NCI-H1417 treated with DMSO at 0.1 percent for 48 hours (cell line): ENCODE measurements at regions not wholly inside any gene's neighbourhood (a gene's known extent, or its start where the extent isn't known, plus 50 kb on each side); places are given as distances from the start of the nearest gene placed in this dataset.
"Not testable (repeated sequence)": the region's sequence is repeated elsewhere in the genome, so short reads cannot be mapped to it uniquely, and the experiment has no call there.

Source experiments
- DNase-seq: peaks from one replicate; lab custom pipeline; 2025; lab: John Stamatoyannopoulos, UW

- not testable (repeated sequence) for DNase-seq
Measured at GRCh38 chr12:102666176-102666575, 185.8 kb upstream of the IGF1 start.

GRCh38 chr12:102659200-102659911 lies 179.0 kb upstream of the IGF1 start:
- no peak for DNase-seq

GRCh38 chr12:102653406-102653805 lies 173.0 kb upstream of the IGF1 start:
- no peak for DNase-seq

GRCh38 chr12:102652645-102653313 lies 172.4 kb upstream of the IGF1 start:
- DNase-seq, result no peak

- DNase-seq, result no peak
Measured at GRCh38 chr12:102645968-102646367, 165.6 kb upstream of the IGF1 start.

GRCh38 chr12:102643879-102644575 lies 163.7 kb upstream of the IGF1 start:
- no peak for DNase-seq

DNA sequence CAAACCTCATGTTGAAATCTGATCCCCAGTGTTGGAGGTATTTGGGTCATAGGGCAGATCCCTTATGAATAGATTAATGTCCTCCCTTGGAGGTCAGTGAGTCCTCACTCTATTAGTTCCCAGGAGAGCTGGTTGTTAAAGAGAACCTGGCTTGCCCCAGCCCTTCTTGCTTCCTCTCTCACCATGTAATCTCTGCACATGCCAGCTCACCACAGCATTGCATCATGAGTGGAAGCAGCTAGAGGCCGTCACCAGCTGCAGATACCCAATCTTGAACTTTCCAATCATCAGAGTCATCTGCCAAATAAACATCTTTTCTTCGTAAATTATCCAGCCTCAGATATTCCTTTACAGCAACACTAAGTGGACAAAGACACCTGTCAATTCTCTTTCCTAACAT lies 161.8 kb upstream of the IGF1 start:
- DNase-seq, result no peak

DNA sequence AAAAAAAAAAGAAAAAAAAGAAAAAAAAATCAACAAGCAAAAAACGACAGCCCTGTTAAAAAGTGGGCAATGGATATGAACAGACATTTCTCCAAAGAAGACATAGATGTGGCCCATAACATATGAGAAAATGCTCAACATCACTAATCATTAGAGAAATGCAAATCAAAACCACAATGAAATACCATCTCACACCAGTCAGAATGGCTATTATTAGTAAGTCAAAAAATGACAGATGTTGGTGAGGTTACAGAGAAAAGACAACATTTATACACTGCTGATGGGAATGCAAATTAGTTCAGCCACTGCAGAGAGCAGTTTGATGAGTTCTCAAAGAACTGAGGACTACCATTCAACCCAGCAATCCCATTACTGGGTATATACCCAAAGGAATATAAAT lies 160.3 kb upstream of the IGF1 start:
- not testable (repeated sequence) for DNase-seq

DNA sequence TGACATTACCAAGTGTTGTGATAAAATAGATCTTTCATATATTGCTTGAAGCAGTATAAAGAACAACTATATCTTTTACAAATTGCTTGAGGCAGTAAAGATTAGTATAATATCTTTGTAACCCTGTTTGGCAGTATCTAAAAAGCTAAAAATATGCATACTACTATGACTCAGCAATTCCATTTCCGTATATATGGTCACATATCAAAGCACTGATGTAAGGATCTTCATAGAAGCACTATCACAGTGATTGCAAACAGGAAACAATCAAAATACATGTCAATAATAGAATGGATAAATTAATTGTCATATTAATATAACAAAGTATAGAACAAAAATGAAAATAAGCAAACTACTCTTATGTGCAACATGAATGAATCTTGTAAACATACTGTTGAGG lies 158.4 kb upstream of the IGF1 start:
- DNase-seq, result no peak

- DNase-seq, result no peak
Measured at GRCh38 chr12:102633981-102634605, 153.7 kb upstream of the IGF1 start.

DNA sequence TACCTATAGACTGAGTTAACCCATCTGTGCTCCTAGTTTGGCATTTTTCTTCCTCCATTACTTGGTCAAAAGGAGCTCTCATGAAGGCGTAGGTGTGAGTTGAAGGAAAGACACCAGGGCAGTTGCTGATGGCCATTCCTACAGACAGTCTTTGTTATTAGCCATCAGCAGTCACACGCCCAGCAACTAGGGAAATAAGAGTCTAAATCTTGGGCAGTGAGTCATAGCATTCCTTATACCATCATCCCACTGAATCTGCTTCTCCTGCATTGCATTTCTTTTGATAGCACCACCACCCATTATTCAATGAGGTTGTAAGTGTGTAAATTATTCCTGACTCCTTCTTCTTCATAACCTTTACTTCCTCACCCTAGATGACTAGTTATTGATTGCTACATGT lies 150.9 kb upstream of the IGF1 start:
- DNase-seq, result no peak

- no peak for DNase-seq
Measured at GRCh38 chr12:102629262-102629888, 149.0 kb upstream of the IGF1 start.

DNA sequence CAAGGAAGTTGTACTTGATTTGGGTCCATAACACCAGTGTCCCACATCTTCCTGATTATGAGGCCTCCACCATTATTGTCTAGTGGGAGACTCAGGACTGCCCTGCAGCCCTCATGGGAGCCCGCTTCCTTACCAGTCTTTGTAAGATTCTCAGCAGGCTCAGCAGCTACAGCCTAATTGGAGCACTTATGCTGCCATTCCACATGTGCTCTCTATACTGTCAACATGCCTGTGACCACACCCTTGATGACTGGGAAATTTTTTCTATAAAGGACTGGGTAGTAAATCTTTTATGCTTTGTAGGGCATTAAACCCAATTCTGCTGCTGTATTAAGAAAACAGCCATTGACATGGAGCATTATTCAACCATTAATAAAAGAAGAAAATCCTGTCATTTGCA lies 145.5 kb upstream of the IGF1 start:
- no peak for DNase-seq

GRCh38 chr12:102622618-102623017 lies 142.3 kb upstream of the IGF1 start:
- no peak for DNase-seq

GRCh38 chr12:102618197-102618877 lies 138.0 kb upstream of the IGF1 start:
- no peak for DNase-seq

DNA sequence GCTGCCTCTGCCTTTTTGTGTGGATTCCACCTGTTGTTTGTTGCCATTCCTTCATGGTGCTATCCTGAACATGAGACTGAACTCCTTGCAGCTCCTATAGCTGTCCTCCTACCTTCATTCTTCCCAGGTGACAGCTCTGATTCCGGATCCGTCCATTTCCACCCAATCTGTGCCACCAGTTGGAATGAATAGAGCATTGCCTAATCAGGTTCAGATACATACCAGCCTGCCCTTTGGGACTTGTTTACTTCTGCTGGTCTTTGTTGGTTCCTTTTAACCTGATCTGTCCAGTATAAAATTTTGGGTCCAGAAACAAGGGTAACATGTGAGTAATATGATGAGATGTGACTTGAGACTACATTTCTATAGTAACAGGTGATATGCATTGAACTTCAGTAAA lies 136.3 kb upstream of the IGF1 start:
- DNase-seq, result no peak

DNA sequence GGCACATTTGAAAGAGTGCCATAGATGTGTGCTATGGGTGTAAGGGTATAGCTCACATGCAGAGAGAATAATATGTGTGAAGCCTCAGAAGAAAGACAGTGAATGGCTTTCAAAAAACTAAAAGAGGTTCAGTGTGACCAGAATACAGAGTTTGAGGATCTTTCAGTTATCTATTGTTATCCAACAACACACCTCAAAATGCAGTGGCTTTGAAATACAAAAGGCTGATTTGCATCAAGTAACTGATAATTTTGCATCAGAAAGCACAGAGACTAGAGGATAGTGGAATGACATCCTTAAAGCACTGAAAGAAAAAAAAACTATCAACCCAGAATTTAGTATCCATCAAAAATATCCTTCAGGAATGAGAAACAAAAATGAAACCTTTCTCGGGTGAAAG lies 131.6 kb upstream of the IGF1 start:
- DNase-seq, result no peak

DNA sequence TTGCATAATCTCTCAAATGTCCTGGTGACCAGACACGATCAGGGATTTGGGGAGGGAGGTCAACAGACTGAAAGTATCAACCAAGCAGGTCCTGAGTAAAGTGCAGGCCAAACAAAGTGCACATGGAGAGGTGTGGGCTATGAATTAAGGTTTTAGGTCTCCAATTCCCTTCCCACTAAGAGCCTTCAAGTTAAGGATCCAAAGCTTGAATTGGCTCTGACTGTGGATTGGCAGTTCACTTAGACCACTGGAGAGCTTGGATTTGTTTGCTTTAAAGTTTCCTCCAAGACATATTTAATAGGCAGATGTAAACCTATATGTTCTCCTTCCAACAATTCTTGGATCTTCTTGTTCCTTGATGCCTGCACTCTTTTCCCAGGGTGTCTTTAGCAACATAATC lies 129.6 kb upstream of the IGF1 start:
- no peak for DNase-seq

GRCh38 chr12:102603021-102603420 lies 122.7 kb upstream of the IGF1 start:
- no peak for DNase-seq

- DNase-seq, result no peak
Measured at GRCh38 chr12:102602521-102602920, 122.2 kb upstream of the IGF1 start.

DNA sequence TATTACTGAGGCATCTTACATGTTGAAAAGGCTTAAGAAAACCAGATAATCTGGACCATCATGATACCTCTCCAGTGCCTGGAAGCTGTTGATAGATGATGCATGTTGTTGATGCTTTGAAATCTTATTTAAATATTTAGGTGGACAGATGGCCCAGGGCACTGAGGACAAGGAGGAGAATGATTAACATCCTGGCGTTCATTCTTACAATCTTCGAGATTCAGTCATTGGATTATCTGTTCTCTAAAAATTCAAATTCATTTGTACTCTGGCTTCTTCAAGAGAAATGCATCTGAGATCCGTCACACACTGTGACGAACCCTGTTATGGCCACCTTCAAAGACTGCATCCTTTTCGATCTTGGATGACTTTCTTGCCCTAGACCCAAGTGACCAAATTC lies 121.3 kb upstream of the IGF1 start:
- DNase-seq, result no peak

DNA sequence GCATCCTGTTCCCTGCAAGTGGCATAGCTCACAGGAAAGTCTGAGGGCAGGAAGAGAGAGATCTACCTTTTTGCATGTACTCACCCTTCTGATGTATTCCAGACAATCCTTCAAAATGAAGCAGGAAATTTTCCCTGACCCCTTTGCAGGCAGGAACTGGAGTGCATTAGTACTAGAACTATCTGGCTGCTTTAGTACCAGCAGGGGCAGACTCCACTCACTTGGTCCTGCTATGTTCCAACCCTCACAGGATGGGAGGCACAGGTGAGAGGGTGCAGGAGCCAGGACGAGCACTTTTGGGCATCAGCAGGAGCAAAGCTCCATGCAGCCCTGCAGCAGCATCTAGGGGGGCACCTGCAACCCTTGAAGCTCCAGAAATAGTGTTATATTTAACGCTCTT lies 116.3 kb upstream of the IGF1 start:
- DNase-seq, result no peak
